Mucosa of stomach (tissue), 1 donor: ENCODE measurements at regions not wholly inside any gene's neighbourhood (a gene's known extent, or its start where the extent isn't known, plus 50 kb on each side); places are given as distances from the start of the nearest gene placed in this dataset.

Experiments
- H3K27me3 ChIP-seq: one replicate; pipeline ENCODE4 v1.7.0; 2013; ENCODE audit warnings: mild to moderate bottlenecking, low read length; ENCODE audit not compliant: control insufficient read depth, insufficient read depth
- H3K36me3 ChIP-seq: one replicate; pipeline ENCODE4 v1.7.0; 2013; ENCODE audit warnings: low read length; ENCODE audit not compliant: control insufficient read depth, insufficient read depth
- H3K4me1 ChIP-seq: one replicate; pipeline ENCODE4 v1.7.0; 2013; ENCODE audit warnings: mild to moderate bottlenecking, low read length; ENCODE audit not compliant: control insufficient read depth, insufficient read depth
- H3K4me3 ChIP-seq: one replicate; pipeline ENCODE4 v1.7.0; 2013; ENCODE audit warnings: low read length
- H3K9ac ChIP-seq: one replicate; pipeline ENCODE4 v1.7.0; 2013; ENCODE audit warnings: mild to moderate bottlenecking, low read length, moderate library complexity
- H3K9me3 ChIP-seq: one replicate; pipeline ENCODE4 v1.7.0; 2013; ENCODE audit warnings: mild to moderate bottlenecking, low read length, moderate library complexity; ENCODE audit not compliant: control insufficient read depth
- donor health status: Pancreatic carcinoma.

- Histone ChIP-seq H3K4me3 (no peak overlapping the region), H3K36me3 (no peaks in the 10 kb centered on the region), H3K9ac (no peak overlapping the region), H3K4me1 (no peaks in the 10 kb centered on the region), H3K9me3 (no peaks in the 10 kb centered on the region), H3K27me3 (no peaks in the 10 kb centered on the region)
Measured at GRCh38 chr20:20860078-20860806, 147.8 kb upstream of the RALGAPA2 start.

- Histone ChIP-seq H3K27me3 (no peaks in the 10 kb centered on the region), H3K36me3 (no peaks in the 10 kb centered on the region), H3K4me3 (no peak overlapping the region), H3K4me1 (no peaks in the 10 kb centered on the region), H3K9ac (no peak overlapping the region), H3K9me3 (no peaks in the 10 kb centered on the region)
Measured at GRCh38 chr20:20859510-20859909, 147.1 kb upstream of the RALGAPA2 start.

DNA sequence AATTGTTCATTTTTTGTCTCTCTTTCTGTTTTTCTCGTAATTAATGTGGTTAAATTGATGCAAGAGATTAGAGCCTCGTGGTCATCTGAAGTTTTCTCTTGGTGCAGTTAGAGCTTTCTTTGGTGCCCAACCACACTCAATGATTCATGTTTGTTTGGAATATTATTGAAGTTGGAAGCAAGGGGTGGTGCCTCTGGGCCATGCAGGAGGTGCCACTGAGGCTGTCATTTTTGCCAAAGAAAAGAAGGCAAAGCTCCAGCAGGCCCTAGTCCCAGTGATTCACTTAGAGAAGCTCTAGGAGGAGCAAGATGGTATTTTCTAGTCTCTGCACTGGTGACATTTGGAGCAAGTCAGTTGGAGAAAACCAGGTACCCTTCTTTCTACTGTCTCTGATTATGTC, 144.5 kb upstream of the RALGAPA2 start:
- Histone ChIP-seq H3K36me3 (no peaks in the 10 kb centered on the region), H3K4me1 (no peaks in the 10 kb centered on the region), H3K4me3 (no peak overlapping the region), H3K9me3 (no peaks in the 10 kb centered on the region), H3K9ac (no peak overlapping the region), H3K27me3 (no peaks in the 10 kb centered on the region)

- Histone ChIP-seq H3K36me3 (no peaks in the 10 kb centered on the region), H3K4me1 (no peaks in the 10 kb centered on the region), H3K27me3 (no peaks in the 10 kb centered on the region), H3K9me3 (no peaks in the 10 kb centered on the region), H3K9ac (no peak overlapping the region), H3K4me3 (no peak overlapping the region)
Measured at GRCh38 chr20:20856306-20856705, 143.9 kb upstream of the RALGAPA2 start.

DNA sequence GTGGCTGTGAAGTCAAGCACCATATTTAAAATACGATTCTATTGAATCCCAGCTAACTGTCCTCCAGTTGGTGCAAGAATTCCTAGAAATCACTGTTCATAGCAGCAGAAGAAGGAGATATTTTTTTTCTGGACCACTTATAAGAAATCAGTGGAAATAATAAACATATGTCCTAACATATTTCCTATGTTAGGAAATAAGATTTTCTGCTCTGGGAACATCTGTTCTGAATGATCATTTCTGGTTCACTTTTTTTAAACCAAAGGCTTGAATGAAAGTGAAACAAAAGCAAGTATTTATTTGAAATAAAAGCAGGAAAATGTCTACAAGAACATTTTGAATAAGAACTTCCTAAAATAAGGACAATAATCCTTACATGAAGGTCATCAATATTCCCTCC, 138.9 kb upstream of the RALGAPA2 start:
- H3K9me3 ChIP-seq = no peaks in the 10 kb centered on the region

DNA sequence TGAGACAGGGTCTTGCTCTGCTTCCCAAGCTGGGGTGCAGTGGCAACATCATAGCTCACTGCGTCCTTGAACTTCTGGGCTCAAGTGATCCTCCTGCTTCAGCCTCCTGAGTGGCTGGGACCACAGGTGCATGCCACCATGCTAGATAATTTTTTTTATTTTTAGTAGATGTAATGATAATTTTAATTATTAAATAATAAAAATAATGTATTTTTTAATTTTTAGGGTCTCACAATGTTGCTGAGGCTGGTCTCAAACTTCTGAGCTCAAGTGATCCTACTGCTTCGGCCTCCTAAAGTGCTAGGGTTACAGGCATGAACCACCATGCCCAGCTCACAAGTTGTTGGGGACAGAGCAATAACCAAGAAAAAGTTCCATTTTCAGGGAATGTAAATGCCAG, 138.0 kb upstream of the RALGAPA2 start:
- Histone ChIP-seq H3K9ac (no peak overlapping the region), H3K27me3 (no peaks in the 10 kb centered on the region), H3K9me3 (no peaks in the 10 kb centered on the region), H3K36me3 (no peaks in the 10 kb centered on the region), H3K4me1 (peaks cover 14% of the 10 kb centered on the region), H3K4me3 (no peak overlapping the region)

More for the DNA sequence above, 138.9 kb upstream of the RALGAPA2 start:
- Histone ChIP-seq H3K27me3 (no peaks in the 10 kb centered on the region), H3K9ac (no peak overlapping the region), H3K4me1 (peaks cover 14% of the 10 kb centered on the region), H3K36me3 (no peaks in the 10 kb centered on the region), H3K4me3 (no peak overlapping the region)

GRCh38 chr20:20849161-20849560, 136.7 kb upstream of the RALGAPA2 start:
- Histone ChIP-seq H3K9me3 (no peaks in the 10 kb centered on the region), H3K36me3 (no peaks in the 10 kb centered on the region), H3K4me1 (peaks cover 14% of the 10 kb centered on the region), H3K27me3 (no peaks in the 10 kb centered on the region), H3K9ac (no peak overlapping the region), H3K4me3 (no peak overlapping the region)

DNA sequence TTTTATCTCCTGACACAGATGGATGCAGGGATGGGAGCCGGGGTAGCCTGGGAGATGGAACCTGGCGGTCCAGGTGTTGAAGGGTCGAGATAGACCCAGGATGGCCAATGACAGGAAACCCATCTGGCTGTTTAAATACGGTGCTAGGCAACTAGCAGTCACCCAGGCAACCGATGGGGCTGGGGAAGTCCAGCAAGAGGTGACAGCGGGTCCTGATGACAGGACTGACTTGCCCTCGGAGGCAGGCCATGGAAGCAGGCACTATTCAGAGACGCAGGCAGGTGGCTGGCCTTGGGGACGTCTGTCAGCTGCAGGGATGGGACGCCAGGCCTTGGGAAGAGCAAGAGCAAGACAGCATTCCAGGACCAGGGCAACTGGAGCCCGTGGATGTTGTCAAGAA, 135.4 kb upstream of the RALGAPA2 start:
- Histone ChIP-seq H3K9ac (no peak overlapping the region), H3K36me3 (no peaks in the 10 kb centered on the region), H3K4me1 (peaks cover 19% of the 10 kb centered on the region), H3K4me3 (no peak overlapping the region), H3K9me3 (no peaks in the 10 kb centered on the region), H3K27me3 (no peaks in the 10 kb centered on the region)

GRCh38 chr20:20843982-20844381, 131.5 kb upstream of the RALGAPA2 start:
- Histone ChIP-seq H3K36me3 (no peaks in the 10 kb centered on the region), H3K9ac (no peak overlapping the region), H3K4me3 (no peak overlapping the region), H3K27me3 (no peaks in the 10 kb centered on the region), H3K4me1 (peaks cover 15% of the 10 kb centered on the region), H3K9me3 (no peaks in the 10 kb centered on the region)

- Histone ChIP-seq H3K9ac (no peak overlapping the region), H3K27me3 (peaks cover 9% of the 10 kb centered on the region), H3K4me1 (peaks cover 10% of the 10 kb centered on the region), H3K9me3 (no peaks in the 10 kb centered on the region), H3K4me3 (no peak overlapping the region), H3K36me3 (no peaks in the 10 kb centered on the region)
Measured at GRCh38 chr20:20839771-20840170, 127.3 kb upstream of the RALGAPA2 start.

DNA sequence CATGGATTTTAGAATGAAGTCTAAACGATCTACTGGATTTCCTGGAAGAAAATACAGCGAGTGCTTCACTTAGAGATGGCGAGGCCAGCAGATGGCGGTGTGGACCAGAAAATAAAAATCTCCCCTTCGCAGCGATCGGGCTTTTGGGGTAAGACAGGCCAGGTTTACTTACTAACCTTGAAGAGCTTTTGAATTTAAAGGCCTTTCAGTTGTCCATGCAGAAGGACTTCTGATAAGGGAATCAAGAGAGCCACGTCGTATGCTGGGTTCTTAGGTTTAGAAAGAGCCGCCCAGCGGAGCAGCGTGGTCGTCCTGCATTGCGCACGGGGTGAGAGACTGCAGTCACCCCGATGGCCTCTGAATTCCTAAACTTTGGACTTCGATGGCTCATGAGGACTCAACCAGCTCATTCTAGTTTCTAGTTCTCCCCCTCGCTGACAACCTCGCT, 125.2 kb upstream of the RALGAPA2 start:
- peaks cover 9% of the 10 kb centered on the region for H3K27me3 ChIP-seq
- no peak overlapping the region for H3K4me3 ChIP-seq
- H3K9ac ChIP-seq = peak overlapping the region; percentile 7
- H3K36me3 ChIP-seq = no peaks in the 10 kb centered on the region
- H3K4me1 ChIP-seq = peaks cover 5% of the 10 kb centered on the region
- no peaks in the 10 kb centered on the region for H3K9me3 ChIP-seq

GRCh38 chr20:20836836-20837235, 124.4 kb upstream of the RALGAPA2 start:
- H3K36me3 ChIP-seq = no peaks in the 10 kb centered on the region
- peaks cover 5% of the 10 kb centered on the region for H3K4me1 ChIP-seq
- no peak overlapping the region for H3K9ac ChIP-seq
- peaks cover 9% of the 10 kb centered on the region for H3K27me3 ChIP-seq
- H3K9me3 ChIP-seq = no peaks in the 10 kb centered on the region
- no peak overlapping the region for H3K4me3 ChIP-seq

GRCh38 chr20:20835897-20836296, 123.5 kb upstream of the RALGAPA2 start:
- peaks cover 9% of the 10 kb centered on the region for H3K27me3 ChIP-seq

More at GRCh38 chr20:20835897-20836296, 123.5 kb upstream of the RALGAPA2 start:
- peaks cover 5% of the 10 kb centered on the region for H3K4me1 ChIP-seq
- H3K9me3 ChIP-seq = no peaks in the 10 kb centered on the region
- no peak overlapping the region for H3K4me3 ChIP-seq
- no peak overlapping the region for H3K9ac ChIP-seq
- no peaks in the 10 kb centered on the region for H3K36me3 ChIP-seq
